H1 (cell line): ENCODE measurements at regions not wholly inside any gene's neighbourhood (a gene's known extent, or its start where the extent isn't known, plus 50 kb on each side); places are given as distances from the start of the nearest gene placed in this dataset.

Experiments used
- CTCF ChIA-PET: fragments of 300-600 bp; sonication (Branson Sonifier 250); formaldehyde crosslinking; loops from one replicate; lab custom pipeline; 2021; ENCODE audit not compliant: partially characterized antibody; lab: Charles Lee
- POLR2A ChIA-PET: fragments of 300-600 bp; sonication (Branson Sonifier 250); formaldehyde crosslinking; loops from one replicate; lab custom pipeline; 2021; ENCODE audit warnings: inconsistent platforms; ENCODE audit not compliant: partially characterized antibody; lab: Charles Lee
- DNase-seq, 2 experiments: peaks; one replicate each; pipeline versions ENCODE4 v3.0.0 to v3.0.0-alpha.2; 2010 to 2022; ENCODE audit warnings: low spot score in 2 of 2, low read depth in 1 of 2, mixed read lengths in 1 of 2
- FAIRE-seq: peaks from 2 replicates; lab custom pipeline; 2011; peaks lifted over from hg19 to GRCh38; lab: Jason Lieb, UNC
- H2AFZ ChIP-seq: 2 replicates; pipeline ENCODE4 v1.8.1; 2012; ENCODE audit warnings: low read length, inconsistent platforms
- H2AK5ac ChIP-seq: 2 replicates; pipeline ENCODE4 v1.6.1; 2013; ENCODE audit warnings: low read depth, low read length
- H2BK120ac ChIP-seq: replicated peaks from 2 replicates; pipeline ENCODE3; 2013; ENCODE audit warnings: low read depth, low read length, inconsistent platforms
- H2BK12ac ChIP-seq: 2 replicates; pipeline ENCODE4 v1.6.1; 2013; ENCODE audit warnings: low read depth, low read length
- H2BK15ac ChIP-seq: 2 replicates; pipeline ENCODE4 v1.6.1; 2013; ENCODE audit warnings: low read length
- H2BK20ac ChIP-seq: 2 replicates; pipeline ENCODE4 v1.6.1; 2013; ENCODE audit warnings: low read length
- H2BK5ac ChIP-seq: 2 replicates; pipeline ENCODE4 v1.6.1; 2013; ENCODE audit warnings: low read depth, low read length
- H3K14ac ChIP-seq: 2 replicates; pipeline ENCODE4 v1.6.1; 2013; ENCODE audit warnings: inconsistent platforms; ENCODE audit not compliant: insufficient read length
- H3K18ac ChIP-seq: 2 replicates; pipeline ENCODE4 v1.6.1; 2013; ENCODE audit warnings: low read length; ENCODE audit errors: extremely low read depth
- H3K23ac ChIP-seq: 2 replicates; pipeline ENCODE4 v1.6.1; 2013; ENCODE audit warnings: inconsistent platforms; ENCODE audit not compliant: insufficient read length
- H3K23me2 ChIP-seq: 2 replicates; pipeline ENCODE4 v1.6.1; 2013; ENCODE audit warnings: low read depth, low read length
- H3K27ac ChIP-seq: 2 replicates; pipeline ENCODE4 v1.6.1; 2011; ENCODE audit warnings: low read depth, low read length, inconsistent platforms
- H3K27me3 ChIP-seq, 4 experiments: replicated peaks in 1 of 4; 1 replicate in 1 of 4; 2 replicates in 3 of 4; pipeline versions ENCODE4 v1.6.1 to v1.8.1; 2011 to 2013; ENCODE audit warnings: low read length in 3 of 4, mild to moderate bottlenecking in 3 of 4, inconsistent platforms in 2 of 4, mixed read lengths in 2 of 4, moderate library complexity in 1 of 4; ENCODE audit not compliant: control insufficient read depth in 3 of 4, insufficient read depth in 3 of 4; ENCODE audit errors: extremely low read depth in 1 of 4
- H3K36me3 ChIP-seq, 4 experiments: 2 replicates each; pipeline versions ENCODE4 v1.6.1 to v1.8.1; 2011 to 2013; ENCODE audit warnings: mild to moderate bottlenecking in 4 of 4, low read length in 3 of 4, moderate library complexity in 2 of 4, control low read depth in 1 of 4, inconsistent platforms in 1 of 4; ENCODE audit not compliant: insufficient read depth in 4 of 4, control insufficient read depth in 2 of 4
- H3K4ac ChIP-seq: replicated peaks from 2 replicates; pipeline ENCODE3; 2013; ENCODE audit warnings: low read length, low read depth, mixed read lengths, inconsistent platforms; ENCODE audit not compliant: insufficient read length
- H3K4me1 ChIP-seq, 4 experiments: replicated peaks in 1 of 4; 1 replicate in 1 of 4; 2 replicates in 3 of 4; pipeline versions ENCODE4 v1.6.1 to v1.8.1; 2011 to 2013; ENCODE audit warnings: low read length in 3 of 4, inconsistent platforms in 2 of 4, mixed read lengths in 1 of 4; ENCODE audit not compliant: insufficient read depth in 4 of 4, control insufficient read depth in 3 of 4
- H3K4me2 ChIP-seq, 2 experiments: 2 replicates each; pipeline versions ENCODE4 v1.6.1 to v1.8.1; 2011 to 2013; ENCODE audit warnings: low read depth in 2 of 2, low read length in 2 of 2, control low read depth in 1 of 2, inconsistent platforms in 1 of 2, mild to moderate bottlenecking in 1 of 2; ENCODE audit not compliant: insufficient read depth in 1 of 2
- H3K4me3 ChIP-seq, 4 experiments: fragments of 200-600, 300-600 bp in 1 of 4; sonication (generic), shearing (Covaris generic), sonication (Bioruptor Twin) in 1 of 4; 2 replicates each; pipeline versions ENCODE4 v1.5.1 to v1.8.1; 2011 to 2016; ENCODE audit warnings: low read length in 4 of 4, low read depth in 3 of 4, control low read depth in 2 of 4, inconsistent platforms in 2 of 4, mild to moderate bottlenecking in 2 of 4, mixed read lengths in 1 of 4, moderate library complexity in 1 of 4; ENCODE audit not compliant: insufficient read depth in 2 of 4; ENCODE audit errors: extremely low read depth in 1 of 4
- H3K56ac ChIP-seq: replicated peaks from 2 replicates; pipeline ENCODE3; 2013; ENCODE audit warnings: low read depth, mild to moderate bottlenecking, mixed read lengths, low read length, inconsistent platforms; ENCODE audit not compliant: insufficient read length
- H3K79me1 ChIP-seq: 2 replicates; pipeline ENCODE4 v1.6.1; 2013; ENCODE audit warnings: low read depth, low read length, control low read depth
- H3K79me2 ChIP-seq, 2 experiments: 2 replicates each; pipeline versions ENCODE4 v1.6.1 to v1.8.1; 2012 to 2013; ENCODE audit warnings: low read length in 2 of 2, mild to moderate bottlenecking in 2 of 2, inconsistent platforms in 1 of 2; ENCODE audit not compliant: insufficient read depth in 2 of 2, control insufficient read depth in 1 of 2
- H3K9ac ChIP-seq, 4 experiments: replicated peaks in 1 of 4; 1 replicate in 1 of 4; 2 replicates in 3 of 4; pipeline versions ENCODE4 v1.6.1 to v1.8.1; 2011 to 2013; ENCODE audit warnings: low read depth in 3 of 4, low read length in 3 of 4, control low read depth in 2 of 4, mild to moderate bottlenecking in 2 of 4, moderate library complexity in 2 of 4, inconsistent platforms in 1 of 4; ENCODE audit errors: extremely low read depth in 1 of 4
- H3K9me3 ChIP-seq, 2 experiments: 2 replicates each; pipeline versions ENCODE4 v1.6.1 to v1.8.1; 2012 to 2013; ENCODE audit warnings: mild to moderate bottlenecking in 2 of 2, moderate library complexity in 2 of 2, control low read depth in 1 of 2, inconsistent platforms in 1 of 2, low read depth in 1 of 2, low read length in 1 of 2, mixed read lengths in 1 of 2; ENCODE audit not compliant: insufficient read depth in 2 of 2
- H4K20me1 ChIP-seq, 2 experiments: replicated peaks in 1 of 2; 2 replicates each; pipeline versions ENCODE3 to v1.8.1; 2011 to 2013; ENCODE audit warnings: inconsistent platforms in 2 of 2, low read length in 2 of 2, mild to moderate bottlenecking in 1 of 2; ENCODE audit not compliant: insufficient read depth in 2 of 2, control insufficient read depth in 1 of 2
- H4K5ac ChIP-seq: 2 replicates; pipeline ENCODE4 v1.6.1; 2013; ENCODE audit warnings: low read length, low read depth, mixed read lengths, inconsistent platforms; ENCODE audit not compliant: insufficient read length
- H4K8ac ChIP-seq: 2 replicates; pipeline ENCODE4 v1.8.0; 2013; ENCODE audit warnings: mild to moderate bottlenecking, moderate library complexity, low read length, inconsistent platforms; ENCODE audit not compliant: insufficient read depth; ENCODE audit errors: extremely low read depth
- H4K91ac ChIP-seq: replicated peaks from 2 replicates; pipeline ENCODE3; 2013; ENCODE audit warnings: low read length, mixed read lengths, inconsistent platforms; ENCODE audit not compliant: insufficient read length
- CBX5 ChIP-seq: fragments of 300-800, 300-1000 bp; sonication (generic); IDR thresholded peaks from 2 replicates; pipeline ENCODE4 v1.7.1; 2016; ENCODE audit warnings: antibody characterized with exemption, low read length, low read depth
- RBBP5 ChIP-seq: IDR thresholded peaks from 2 replicates; pipeline ENCODE4 v1.7.1; 2012; ENCODE audit warnings: low read depth, mild to moderate bottlenecking, inconsistent platforms, low read length, moderate library complexity, borderline replicate concordance
- TEAD4 ChIP-seq: IDR thresholded peaks from 2 replicates; pipeline ENCODE4 v1.6.1; 2012; ENCODE audit warnings: low read depth, low read length, inconsistent platforms, mixed read lengths
- YY1 ChIP-seq: IDR thresholded peaks from 2 replicates; pipeline ENCODE4 v1.6.1; 2011; ENCODE audit warnings: low read depth, mild to moderate bottlenecking, low read length
- WGBS, 2 experiments: shearing (Covaris generic) in 1 of 2; methylation state at CpG; one replicate each; pipeline versions ENCODE4 v1.1.6 to v1.1.7; 2013 to 2015; ENCODE audit warnings: low lambda C conversion rate in 2 of 2, mixed read lengths in 2 of 2, inconsistent platforms in 1 of 2, low coverage in 1 of 2, missing lambda C conversion rate in 1 of 2; ENCODE audit not compliant: insufficient replicate concordance in 2 of 2, insufficient coverage in 1 of 2, insufficient read length in 1 of 2; ENCODE audit errors: extremely low coverage in 1 of 2, missing lambda C conversion rate in 1 of 2; 5-methylcytosine and 5-hydroxymethylcytosine counted together

GRCh38 chr18:22701795-22702194 is 231.3 kb upstream of the RBBP8 start:
- H2BK15ac ChIP-seq, result no peak overlapping the region
- no peak overlapping the region for H2BK5ac ChIP-seq
- H3K23me2 ChIP-seq, result no peaks in the 10 kb centered on the region
- H3K79me2 ChIP-seq, result no peaks in the 10 kb centered on the region
- no peaks in the 10 kb centered on the region for H3K36me3 ChIP-seq
- no peak overlapping the region for H2AK5ac ChIP-seq
- H3K27ac ChIP-seq, result no peak overlapping the region
- no peak overlapping the region for H3K9ac ChIP-seq
- H4K91ac ChIP-seq, result no peak overlapping the region
- no peak overlapping the region for H3K4me3 ChIP-seq
- no peak overlapping the region for H2BK120ac ChIP-seq
- DNase-seq, result no peak
- CTCF ChIA-PET, result interaction anchor here (1.4 kb wide), 1 partner anchor 12 kb away, joined by 3 read pairs; no protein-coding TSS in a partner anchor
- H3K14ac ChIP-seq, result no peak overlapping the region
- no peak overlapping the region for H4K8ac ChIP-seq
- FAIRE-seq, result no peak
- H4K20me1 ChIP-seq, result no peaks in the 10 kb centered on the region
- H3K27me3 ChIP-seq, result no peaks in the 10 kb centered on the region
- no peak overlapping the region for H3K4ac ChIP-seq
- H3K18ac ChIP-seq, result no peak overlapping the region
- no peak overlapping the region for H2BK12ac ChIP-seq
- no peaks in the 10 kb centered on the region for H3K79me1 ChIP-seq
- H2AFZ ChIP-seq, result no peak overlapping the region
- no peak overlapping the region for H3K23ac ChIP-seq
- POLR2A ChIA-PET, result no interaction called here
- no peak overlapping the region for H3K4me2 ChIP-seq
- H3K56ac ChIP-seq, result no peak overlapping the region
- WGBS, 2 experiments, result 97% methylated on average over 4 of the region's 4 CpGs; no CpG with 5 or more reads in 1 of the 2 experiments
- no peaks in the 10 kb centered on the region for H3K9me3 ChIP-seq
- H3K4me1 ChIP-seq, result no peaks in the 10 kb centered on the region
- H4K5ac ChIP-seq, result no peak overlapping the region
- no peak overlapping the region for H2BK20ac ChIP-seq
- TF ChIP-seq TEAD4 (no peak), YY1 (no peak), CBX5 (no peak), RBBP5 (no peak)
